GM20000 (cell line): ENCODE measurements at regions not wholly inside any gene's neighbourhood (a gene's known extent, or its start where the extent isn't known, plus 50 kb on each side); places are given as distances from the start of the nearest gene placed in this dataset.

Experiments
- DNase-seq: peaks from one replicate; pipeline ENCODE4 v3.0.0; 2012; ENCODE audit warnings: low spot score
- CTCF ChIP-seq: IDR thresholded peaks from 2 replicates; pipeline ENCODE4 v1.5.1; 2012; ENCODE audit warnings: mild to moderate bottlenecking, control low read depth; ENCODE audit errors: extremely low read depth, missing control alignments

DNA sequence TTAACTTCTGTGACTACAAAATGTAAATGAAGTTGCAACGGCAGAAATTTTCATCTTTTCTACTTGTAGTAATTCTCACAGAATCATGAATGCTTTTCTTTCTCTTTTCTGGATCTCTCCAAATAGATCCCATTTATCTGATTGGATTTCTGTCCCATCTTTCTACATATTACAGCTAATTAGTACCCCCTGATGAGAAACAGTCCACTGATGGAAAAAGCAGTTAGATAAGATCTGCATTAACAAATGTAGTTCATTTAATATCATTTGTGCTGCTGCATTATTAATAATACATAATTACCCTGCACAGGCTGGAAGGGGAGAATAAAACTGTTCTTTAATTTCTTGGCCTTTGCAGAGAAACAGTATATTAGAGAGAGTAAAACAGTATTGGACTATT is 289.3 kb downstream of the TTLL7 start:
- no peak for DNase-seq
- TF ChIP-seq CTCF = no peak

DNA sequence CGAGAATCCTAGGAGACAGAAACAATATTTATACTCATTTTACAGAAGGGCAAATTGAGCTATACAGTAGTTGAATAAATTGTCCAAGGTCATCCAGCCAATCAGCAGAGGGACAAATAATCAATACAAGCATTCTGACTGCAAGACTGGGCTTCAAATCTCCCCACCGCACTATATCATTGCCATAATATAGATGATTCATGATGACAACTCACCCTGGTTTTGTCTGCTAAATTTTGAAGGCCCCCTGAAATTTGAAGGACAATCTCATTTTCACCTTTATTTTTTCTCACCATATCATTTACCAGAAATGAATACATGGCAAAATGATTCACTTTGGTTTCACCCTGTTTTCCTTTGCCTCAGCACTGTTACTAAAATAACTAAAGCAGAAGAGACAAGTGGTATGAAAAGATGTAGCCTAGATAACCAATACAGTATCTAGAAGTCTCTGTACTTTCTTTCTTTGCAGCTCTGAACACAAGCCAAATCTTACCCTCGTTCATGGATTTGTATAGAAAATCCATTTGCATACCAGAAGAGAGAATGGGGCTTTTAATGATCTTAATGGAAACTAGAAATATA is 292.5 kb downstream of the TTLL7 start:
- no peak for TF ChIP-seq CTCF
- no peak for DNase-seq

DNA sequence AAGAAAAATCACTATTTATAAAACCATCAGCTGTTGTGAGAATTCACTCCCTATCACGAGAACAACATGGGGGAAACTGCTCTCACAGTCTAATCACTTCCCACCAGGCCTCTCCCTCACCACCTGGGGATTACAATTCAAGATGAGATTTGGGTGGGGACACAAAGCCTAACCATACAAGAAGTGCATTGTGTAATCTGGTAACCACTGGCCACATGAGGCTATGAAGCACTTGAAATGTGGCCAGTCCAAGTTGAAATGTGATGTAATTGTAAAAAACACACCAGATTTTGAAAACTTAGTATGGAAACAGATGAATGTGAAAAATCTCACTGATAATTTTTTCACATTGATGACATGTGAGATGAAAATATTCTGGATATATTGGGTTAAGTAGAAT is 293.8 kb downstream of the TTLL7 start:
- no peak for DNase-seq
- TF ChIP-seq CTCF = no peak

DNA sequence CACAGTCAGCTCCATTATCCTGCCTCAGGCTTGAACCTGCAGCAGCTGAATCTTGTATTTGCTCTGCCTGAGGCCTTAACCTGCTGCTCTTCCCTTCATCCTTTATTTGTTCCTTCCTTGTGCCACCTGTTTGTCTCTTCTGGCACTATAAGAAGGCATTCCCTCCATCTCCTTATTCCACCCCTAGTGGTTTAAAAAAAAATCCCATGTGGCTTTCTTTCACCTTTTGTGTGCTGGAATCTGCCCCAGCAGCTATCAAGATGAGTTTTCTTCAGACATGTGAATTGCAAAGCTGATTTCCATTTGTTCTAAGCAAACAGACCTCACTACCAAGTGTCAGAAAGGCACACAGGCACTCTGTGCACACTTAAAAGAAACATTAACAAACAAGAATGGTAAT is 294.6 kb downstream of the TTLL7 start:
- no peak for DNase-seq
- no peak for TF ChIP-seq CTCF

DNA sequence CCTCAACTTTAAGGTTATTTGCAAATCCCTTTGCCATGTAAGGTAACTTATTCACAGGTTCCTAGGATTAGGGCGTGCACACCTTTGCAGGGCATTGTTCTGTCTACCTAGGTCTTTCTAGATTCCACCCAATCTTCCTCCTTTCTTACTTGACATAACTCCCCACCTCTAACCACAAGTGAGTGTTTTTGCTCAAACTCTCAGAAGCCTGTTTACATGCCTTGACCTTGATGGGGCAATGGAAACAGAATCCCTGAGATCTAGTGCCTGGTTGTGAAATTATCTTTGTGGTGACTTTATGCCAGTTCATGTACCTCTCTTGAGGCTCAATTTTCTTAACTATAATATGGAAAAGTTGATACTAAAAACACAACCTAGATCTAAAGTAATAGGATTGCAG is 296.6 kb downstream of the TTLL7 start:
- no peak for DNase-seq
- TF ChIP-seq CTCF = no peak

GRCh38 chr1:83701355-83701754 is 297.6 kb downstream of the TTLL7 start:
- TF ChIP-seq CTCF = no peak
- DNase-seq = no peak

GRCh38 chr1:83698644-83699043 is 300.3 kb downstream of the TTLL7 start:
- DNase-seq = no peak
- TF ChIP-seq CTCF = no peak
